PFSK-1 (cell line): ENCODE measurements at regions not wholly inside any gene's neighbourhood (a gene's known extent, or its start where the extent isn't known, plus 50 kb on each side); places are given as distances from the start of the nearest gene placed in this dataset.

ENCODE experiments used
- FOXP2 ChIP-seq: optimal IDR thresholded peaks from 2 replicates; pipeline ENCODE3; 2011; ENCODE audit warnings: borderline replicate concordance, control low read depth, inconsistent platforms; ENCODE audit not compliant: insufficient read depth; ENCODE audit errors: extremely low read length, extremely low read depth
- POLR2AphosphoS5 ChIP-seq: IDR thresholded peaks from 2 replicates; pipeline ENCODE4 v1.6.1; 2012; ENCODE audit warnings: low read depth, mild to moderate bottlenecking, control low read depth, low read length, moderate library complexity
- SIN3A ChIP-seq: IDR thresholded peaks from 2 replicates; pipeline ENCODE4 v1.6.1; 2012; ENCODE audit warnings: mild to moderate bottlenecking, low read length, moderate library complexity, borderline replicate concordance; ENCODE audit not compliant: insufficient read depth
- TAF1 ChIP-seq: IDR thresholded peaks from 2 replicates; pipeline ENCODE4 v1.6.1; 2012; ENCODE audit warnings: low read length, control low read depth, borderline replicate concordance; ENCODE audit not compliant: insufficient read depth
- TF ChIP-seq, protein P1 (sequence below), 2 experiments: IDR thresholded peaks; 2 replicates each; pipeline versions ENCODE4 v1.6.1 to v1.8.0; 2011 to 2012; ENCODE audit warnings: low read depth in 2 of 2, low read length in 2 of 2, control low read depth in 1 of 2, inconsistent platforms in 1 of 2, mild to moderate bottlenecking in 1 of 2, moderate library complexity in 1 of 2; ENCODE audit not compliant: insufficient read depth in 1 of 2

DNA sequence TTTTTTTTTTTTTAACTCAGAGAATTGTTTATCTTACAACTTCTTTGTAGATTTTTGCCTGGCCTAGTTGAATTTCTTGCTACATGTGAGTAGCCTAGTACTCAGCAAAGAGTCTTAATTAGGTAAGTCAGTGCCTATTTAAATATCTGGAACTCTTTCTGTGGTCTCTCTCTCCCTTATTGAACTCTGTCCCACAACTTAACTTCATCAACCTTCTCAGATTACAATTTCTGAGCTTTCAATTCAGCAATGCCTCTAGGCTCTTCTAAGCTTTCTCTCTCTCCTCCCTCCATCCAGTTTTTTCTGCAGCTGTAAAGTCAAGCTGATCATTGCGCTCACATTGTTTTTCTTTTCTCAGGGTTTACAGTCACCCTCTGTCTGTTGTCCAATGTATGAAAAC is 517.6 kb upstream of the ROBO1 start:
- TF ChIP-seq, protein P1, sequence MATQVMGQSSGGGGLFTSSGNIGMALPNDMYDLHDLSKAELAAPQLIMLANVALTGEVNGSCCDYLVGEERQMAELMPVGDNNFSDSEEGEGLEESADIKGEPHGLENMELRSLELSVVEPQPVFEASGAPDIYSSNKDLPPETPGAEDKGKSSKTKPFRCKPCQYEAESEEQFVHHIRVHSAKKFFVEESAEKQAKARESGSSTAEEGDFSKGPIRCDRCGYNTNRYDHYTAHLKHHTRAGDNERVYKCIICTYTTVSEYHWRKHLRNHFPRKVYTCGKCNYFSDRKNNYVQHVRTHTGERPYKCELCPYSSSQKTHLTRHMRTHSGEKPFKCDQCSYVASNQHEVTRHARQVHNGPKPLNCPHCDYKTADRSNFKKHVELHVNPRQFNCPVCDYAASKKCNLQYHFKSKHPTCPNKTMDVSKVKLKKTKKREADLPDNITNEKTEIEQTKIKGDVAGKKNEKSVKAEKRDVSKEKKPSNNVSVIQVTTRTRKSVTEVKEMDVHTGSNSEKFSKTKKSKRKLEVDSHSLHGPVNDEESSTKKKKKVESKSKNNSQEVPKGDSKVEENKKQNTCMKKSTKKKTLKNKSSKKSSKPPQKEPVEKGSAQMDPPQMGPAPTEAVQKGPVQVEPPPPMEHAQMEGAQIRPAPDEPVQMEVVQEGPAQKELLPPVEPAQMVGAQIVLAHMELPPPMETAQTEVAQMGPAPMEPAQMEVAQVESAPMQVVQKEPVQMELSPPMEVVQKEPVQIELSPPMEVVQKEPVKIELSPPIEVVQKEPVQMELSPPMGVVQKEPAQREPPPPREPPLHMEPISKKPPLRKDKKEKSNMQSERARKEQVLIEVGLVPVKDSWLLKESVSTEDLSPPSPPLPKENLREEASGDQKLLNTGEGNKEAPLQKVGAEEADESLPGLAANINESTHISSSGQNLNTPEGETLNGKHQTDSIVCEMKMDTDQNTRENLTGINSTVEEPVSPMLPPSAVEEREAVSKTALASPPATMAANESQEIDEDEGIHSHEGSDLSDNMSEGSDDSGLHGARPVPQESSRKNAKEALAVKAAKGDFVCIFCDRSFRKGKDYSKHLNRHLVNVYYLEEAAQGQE (IDR thresholded peaks at IDR 0.05; ENCODE audit: insufficient read depth in 1 of 2, low read depth in 2 of 2, low read length in 2 of 2), result no peak
- no peak for TF ChIP-seq SIN3A
- no peak for TF ChIP-seq FOXP2
- no peak for TF ChIP-seq TAF1
- no peak for TF ChIP-seq POLR2AphosphoS5

DNA sequence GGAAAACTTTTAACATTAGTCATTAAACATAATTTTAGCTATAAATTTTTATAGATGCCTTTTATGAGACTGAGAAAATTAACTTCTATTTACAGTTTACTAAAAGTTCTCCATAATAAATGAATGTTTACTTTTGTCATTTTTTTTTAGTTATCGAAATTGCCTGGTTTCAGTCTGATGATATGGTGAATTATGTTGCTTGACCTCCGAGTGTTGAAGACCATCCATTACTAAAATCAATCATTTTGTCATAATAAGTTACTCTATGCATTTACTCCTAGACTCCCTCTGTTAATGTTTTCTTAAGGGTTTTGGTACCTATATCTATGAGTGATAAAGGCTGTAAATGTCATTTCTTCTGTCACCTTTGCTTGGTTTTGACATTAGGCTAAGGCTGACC is 516.0 kb upstream of the ROBO1 start:
- TF ChIP-seq SIN3A, result no peak
- TF ChIP-seq, protein P1 (IDR thresholded peaks at IDR 0.05; ENCODE audit: insufficient read depth in 1 of 2, low read depth in 2 of 2, low read length in 2 of 2), result no peak
- TF ChIP-seq TAF1, result no peak
- no peak for TF ChIP-seq POLR2AphosphoS5
- TF ChIP-seq FOXP2, result no peak

DNA sequence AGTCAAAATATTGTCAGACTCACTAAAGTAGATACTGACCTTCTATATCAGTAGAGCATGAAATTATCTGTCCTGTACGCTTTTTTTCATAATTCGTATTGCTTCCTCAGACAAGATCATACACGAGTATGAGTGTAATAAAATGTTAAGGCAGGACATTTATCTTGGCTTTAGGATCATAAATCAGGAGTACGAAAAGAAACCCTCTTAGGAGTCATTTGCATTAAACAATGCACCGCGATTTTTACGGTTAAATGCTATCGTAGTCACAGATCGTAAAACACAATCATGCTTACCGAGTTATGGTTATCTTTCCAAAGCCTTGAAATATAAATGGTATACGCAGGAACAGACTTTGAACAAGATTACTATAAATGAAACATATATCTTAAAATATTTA is 510.3 kb upstream of the ROBO1 start:
- TF ChIP-seq POLR2AphosphoS5 (no peak), SIN3A (no peak), FOXP2 (no peak), TAF1 (no peak)
- TF ChIP-seq, protein P1 (IDR thresholded peaks at IDR 0.05; ENCODE audit: insufficient read depth in 1 of 2, low read depth in 2 of 2, low read length in 2 of 2), result no peak

DNA sequence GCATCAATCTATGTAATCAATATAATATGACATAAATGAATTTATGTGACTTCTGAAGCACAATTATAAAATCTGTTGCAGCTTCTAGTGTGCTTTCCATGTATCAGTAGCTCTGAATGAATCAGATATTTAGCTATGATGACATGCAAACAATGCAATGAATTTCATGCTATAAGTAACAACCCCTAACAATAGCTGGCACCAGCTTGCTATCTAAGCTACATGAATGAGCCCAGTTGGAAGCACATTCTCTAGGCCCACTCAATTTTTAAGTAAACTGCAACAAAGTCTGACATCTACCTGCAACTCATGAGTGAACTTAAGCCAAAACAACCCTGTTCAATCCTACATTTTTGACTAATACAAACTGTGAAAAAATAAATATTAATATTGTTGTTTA is 507.3 kb upstream of the ROBO1 start:
- TF ChIP-seq FOXP2, result no peak
- no peak for TF ChIP-seq POLR2AphosphoS5
- TF ChIP-seq TAF1, result no peak
- no peak for TF ChIP-seq SIN3A

DNA sequence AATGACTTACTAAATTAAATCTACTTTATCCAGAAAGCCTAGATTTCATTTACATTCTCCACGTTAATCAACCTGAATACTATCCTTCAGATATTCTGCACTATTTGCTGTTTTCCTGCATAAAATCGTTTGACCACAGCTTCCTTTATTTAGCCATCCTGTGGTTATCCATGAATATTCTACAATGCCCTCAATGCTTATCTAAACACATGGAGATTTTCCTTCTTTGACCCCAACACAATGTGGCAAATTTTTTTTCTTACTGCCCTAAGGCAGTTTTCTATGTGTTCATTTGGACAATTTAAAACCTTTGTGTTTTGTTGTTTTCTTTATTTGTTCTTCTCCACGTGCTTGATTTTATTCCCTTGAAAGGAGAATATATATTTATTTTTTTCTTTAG is 495.5 kb upstream of the ROBO1 start:
- TF ChIP-seq TAF1 (no peak), POLR2AphosphoS5 (no peak), FOXP2 (no peak), SIN3A (no peak)
- TF ChIP-seq, protein P1 (IDR thresholded peaks at IDR 0.05; ENCODE audit: insufficient read depth in 1 of 2, low read depth in 2 of 2, low read length in 2 of 2), result no peak

DNA sequence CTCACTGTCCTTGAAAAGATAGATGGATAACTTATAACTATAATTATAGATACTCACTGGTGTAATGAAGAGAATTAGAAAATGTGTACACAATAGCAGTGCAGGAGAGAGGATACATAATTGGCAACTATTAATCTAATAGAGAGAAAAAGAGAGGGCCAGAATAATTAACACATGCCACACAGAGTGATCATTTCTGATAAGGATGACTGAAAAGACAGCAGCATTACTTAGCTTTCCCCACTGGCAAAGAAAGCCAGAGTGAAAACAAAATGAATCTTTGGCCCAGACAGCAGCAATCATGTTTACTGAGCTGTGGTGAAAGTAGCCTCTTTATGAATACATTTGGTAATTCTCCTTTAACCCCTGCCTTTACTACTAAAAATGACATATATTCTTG is 493.3 kb upstream of the ROBO1 start:
- TF ChIP-seq FOXP2, result no peak
- no peak for TF ChIP-seq POLR2AphosphoS5
- TF ChIP-seq TAF1, result no peak
- TF ChIP-seq SIN3A, result no peak
- TF ChIP-seq, protein P1 (IDR thresholded peaks at IDR 0.05; ENCODE audit: insufficient read depth in 1 of 2, low read depth in 2 of 2, low read length in 2 of 2), result no peak
